Esophagus squamous epithelium (tissue), 5 donors: ENCODE measurements at regions not wholly inside any gene's neighbourhood (a gene's known extent, or its start where the extent isn't known, plus 50 kb on each side); places are given as distances from the start of the nearest gene placed in this dataset.

Experiments
- DNase-seq: peaks from one replicate; lab custom pipeline; 2025; lab: John Stamatoyannopoulos, UW
- H3K27ac ChIP-seq, 4 donors: fragments of 200-600 bp; sonication (generic); one replicate each; pipeline ENCODE4 v1.5.1; 2016 to 2019; ENCODE audit warnings: mild to moderate bottlenecking in 1 of 4
- H3K27me3 ChIP-seq, 4 donors: fragments of 200-600 bp; sonication (generic); 1 replicate in 3 of 4; 2 replicates in 1 of 4; pipeline versions ENCODE4 v1.5.1 to v1.6.0; 2017 to 2021; ENCODE audit warnings: antibody characterized with exemption in 1 of 4
- H3K36me3 ChIP-seq, 3 donors: fragments of 200-600 bp; sonication (generic); one replicate each; pipeline ENCODE4 v1.5.1; 2016 to 2019
- H3K4me1 ChIP-seq, 3 donors: fragments of 200-600 bp; sonication (generic); one replicate each; pipeline ENCODE4 v1.5.1; 2017 to 2019
- H3K4me3 ChIP-seq, 4 donors: fragments of 200-600 bp; sonication (generic); 1 replicate in 3 of 4; 2 replicates in 1 of 4; pipeline ENCODE4 v1.5.1; 2016 to 2019; ENCODE audit warnings: mild to moderate bottlenecking in 2 of 4, moderate library complexity in 1 of 4
- H3K9me3 ChIP-seq, 3 donors: fragments of 200-600 bp; sonication (generic); one replicate each; pipeline ENCODE4 v1.5.1; 2016 to 2019
- POLR2A ChIP-seq, 4 donors: fragments of 450-650 bp; IDR thresholded peaks; one replicate each; pipeline ENCODE4 v1.6.1; 2017; ENCODE audit warnings: antibody characterized with exemption in 4 of 4, mild to moderate bottlenecking in 4 of 4, moderate library complexity in 3 of 4
- WGBS, 2 donors: methylation state at CpG; one replicate each; pipeline ENCODE4 v1.1.5; 2018; 5-methylcytosine and 5-hydroxymethylcytosine counted together
- intact Hi-C: fragments of 100-400 bp; cut with DNase I; formaldehyde crosslinking; loops from one replicate; pipeline ENCODE4 v1.15.0; 2022
- TF ChIP-seq, protein P1 (sequence below), 6 experiments: fragments of 450-650 bp in 4 of 6; fragments of 200-600 bp in 2 of 6; sonication (generic) in 2 of 6; IDR thresholded peaks; one replicate each; pipeline ENCODE4 v1.5.1; 2016 to 2019; ENCODE audit warnings: antibody characterized with exemption in 6 of 6, mild to moderate bottlenecking in 4 of 6, moderate library complexity in 4 of 6
- donor health status: DM: yes; HTN: yes; CAD: no.

DNA sequence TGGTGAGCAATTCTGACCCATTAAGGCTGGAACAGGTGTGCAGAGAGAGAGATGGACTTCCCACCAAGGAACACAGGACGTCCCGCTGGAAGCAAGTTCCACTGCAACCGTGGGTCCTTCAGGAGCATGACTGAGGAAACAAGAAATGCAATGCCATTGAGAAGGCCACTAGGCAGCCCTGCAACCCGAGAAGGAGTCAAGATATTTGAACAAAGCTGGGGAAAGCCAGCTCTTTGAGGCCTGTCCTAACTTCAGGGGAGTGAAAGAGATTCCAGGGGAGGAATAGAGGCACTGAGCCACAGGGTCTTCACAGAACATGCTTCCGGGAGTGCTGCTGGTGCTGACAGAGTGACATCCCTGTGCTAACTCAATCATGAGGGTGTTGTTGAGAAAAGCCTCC, 153.8 kb upstream of the ZNF236 start:
- Histone ChIP-seq H3K27me3 (no peaks in the 10 kb centered on the region), H3K9me3 (no peaks in the 10 kb centered on the region), H3K4me1 (no peaks in the 10 kb centered on the region), H3K4me3 (no peak overlapping the region), H3K36me3 (no peaks in the 10 kb centered on the region), H3K27ac (no peak overlapping the region)
- no peak for DNase-seq
- WGBS, 2 donors, result 68 to 69% methylated on average over 2 to 3 of the region's 5 CpGs
- TF ChIP-seq, protein P1, sequence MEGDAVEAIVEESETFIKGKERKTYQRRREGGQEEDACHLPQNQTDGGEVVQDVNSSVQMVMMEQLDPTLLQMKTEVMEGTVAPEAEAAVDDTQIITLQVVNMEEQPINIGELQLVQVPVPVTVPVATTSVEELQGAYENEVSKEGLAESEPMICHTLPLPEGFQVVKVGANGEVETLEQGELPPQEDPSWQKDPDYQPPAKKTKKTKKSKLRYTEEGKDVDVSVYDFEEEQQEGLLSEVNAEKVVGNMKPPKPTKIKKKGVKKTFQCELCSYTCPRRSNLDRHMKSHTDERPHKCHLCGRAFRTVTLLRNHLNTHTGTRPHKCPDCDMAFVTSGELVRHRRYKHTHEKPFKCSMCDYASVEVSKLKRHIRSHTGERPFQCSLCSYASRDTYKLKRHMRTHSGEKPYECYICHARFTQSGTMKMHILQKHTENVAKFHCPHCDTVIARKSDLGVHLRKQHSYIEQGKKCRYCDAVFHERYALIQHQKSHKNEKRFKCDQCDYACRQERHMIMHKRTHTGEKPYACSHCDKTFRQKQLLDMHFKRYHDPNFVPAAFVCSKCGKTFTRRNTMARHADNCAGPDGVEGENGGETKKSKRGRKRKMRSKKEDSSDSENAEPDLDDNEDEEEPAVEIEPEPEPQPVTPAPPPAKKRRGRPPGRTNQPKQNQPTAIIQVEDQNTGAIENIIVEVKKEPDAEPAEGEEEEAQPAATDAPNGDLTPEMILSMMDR (IDR thresholded peaks at IDR 0.05), result no peak
- TF ChIP-seq POLR2A (IDR thresholded peaks at IDR 0.05), result no peak
- intact Hi-C loops, result no loop called here

DNA sequence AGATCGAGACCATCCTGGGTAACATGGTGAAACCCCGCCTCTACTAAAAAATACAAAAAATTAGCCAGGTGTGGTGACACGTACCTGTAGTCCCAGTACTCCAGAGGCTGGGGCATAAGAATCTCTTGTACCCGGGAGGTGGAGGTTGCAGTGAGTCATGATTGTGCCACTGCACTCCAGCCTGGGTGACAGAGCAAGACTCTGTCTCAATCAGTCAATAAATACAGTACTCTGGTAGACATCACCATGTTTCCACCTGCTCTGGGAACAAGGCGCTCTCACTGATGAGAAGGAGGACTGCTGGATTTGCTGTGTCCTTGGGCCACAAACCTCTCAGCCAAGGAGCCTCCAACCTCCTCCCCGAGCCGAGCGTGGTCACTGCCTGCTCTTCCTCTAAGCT, 154.2 kb upstream of the ZNF236 start:
- TF ChIP-seq, protein P1 (IDR thresholded peaks at IDR 0.05), result no peak
- TF ChIP-seq POLR2A (IDR thresholded peaks at IDR 0.05), result no peak
- H3K4me1 ChIP-seq, result no peaks in the 10 kb centered on the region
- no peak for DNase-seq
- no peaks in the 10 kb centered on the region for H3K9me3 ChIP-seq
- no peak overlapping the region for H3K27ac ChIP-seq
- no peaks in the 10 kb centered on the region for H3K27me3 ChIP-seq
- intact Hi-C loops, result no loop called here
- H3K36me3 ChIP-seq, result no peaks in the 10 kb centered on the region
- WGBS, 2 donors, result 91 to 94% methylated on average over 5 to 6 of the region's 8 CpGs
- no peak overlapping the region for H3K4me3 ChIP-seq

DNA sequence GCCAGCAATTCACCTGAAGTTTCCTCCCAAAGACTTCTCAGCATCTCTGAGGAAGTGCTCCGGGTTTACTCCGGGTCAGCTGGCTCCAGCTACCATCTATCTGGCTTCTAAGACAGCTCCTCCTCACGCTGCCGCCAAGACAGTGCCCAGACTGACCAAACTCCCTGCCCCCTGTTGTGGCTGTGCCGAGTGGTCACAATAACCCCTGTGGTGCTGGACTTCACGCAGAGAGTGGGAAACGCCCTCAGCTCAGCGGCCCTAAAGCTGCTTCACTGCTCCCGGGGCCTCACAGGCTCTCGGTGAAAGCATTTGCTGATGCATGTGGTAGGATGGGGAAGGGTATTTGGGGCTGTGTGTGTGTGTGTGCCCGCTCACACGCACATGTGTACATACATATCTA, 154.8 kb upstream of the ZNF236 start:
- no peaks in the 10 kb centered on the region for H3K36me3 ChIP-seq
- no peaks in the 10 kb centered on the region for H3K27me3 ChIP-seq
- intact Hi-C loops, result no loop called here
- no peaks in the 10 kb centered on the region for H3K4me1 ChIP-seq
- H3K27ac ChIP-seq, result no peak overlapping the region
- H3K9me3 ChIP-seq, result no peaks in the 10 kb centered on the region
- H3K4me3 ChIP-seq, result no peak overlapping the region
- WGBS, 2 donors, result 78 to 90% methylated on average over 2 to 9 of the region's 12 CpGs
- TF ChIP-seq, protein P1 (IDR thresholded peaks at IDR 0.05), result no peak
- TF ChIP-seq POLR2A (IDR thresholded peaks at IDR 0.05), result no peak
- no peak for DNase-seq

DNA sequence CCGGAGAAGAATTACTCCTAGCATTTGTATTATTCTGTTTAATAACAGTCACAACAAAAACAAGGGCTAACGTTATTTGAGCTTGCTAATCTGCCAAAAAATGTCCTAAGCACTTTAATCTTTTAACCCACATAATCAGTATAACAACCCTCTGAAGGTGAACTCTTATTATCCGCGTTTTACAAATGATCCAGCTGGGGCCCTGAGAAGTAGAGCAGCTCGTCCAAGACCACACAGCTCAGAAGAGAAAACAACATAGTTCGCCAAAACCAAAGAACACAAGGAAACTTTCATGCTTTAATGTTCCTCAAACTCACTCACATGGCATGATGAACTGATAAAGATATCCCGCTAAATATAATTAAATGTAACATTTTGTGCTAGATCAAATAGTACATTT, 159.7 kb upstream of the ZNF236 start:
- H3K9me3 ChIP-seq, result no peaks in the 10 kb centered on the region
- H3K27ac ChIP-seq, result no peak overlapping the region
- no peak overlapping the region for H3K4me3 ChIP-seq
- H3K4me1 ChIP-seq, result no peaks in the 10 kb centered on the region
- no peaks in the 10 kb centered on the region for H3K27me3 ChIP-seq
- TF ChIP-seq, protein P1 (IDR thresholded peaks at IDR 0.05), result no peak
- no peak for TF ChIP-seq POLR2A (IDR thresholded peaks at IDR 0.05)
- no peaks in the 10 kb centered on the region for H3K36me3 ChIP-seq
- WGBS, 2 donors, result 48 to 53% methylated on average over 7 of the region's 7 CpGs
- intact Hi-C loops, result no loop called here
- no peak for DNase-seq

DNA sequence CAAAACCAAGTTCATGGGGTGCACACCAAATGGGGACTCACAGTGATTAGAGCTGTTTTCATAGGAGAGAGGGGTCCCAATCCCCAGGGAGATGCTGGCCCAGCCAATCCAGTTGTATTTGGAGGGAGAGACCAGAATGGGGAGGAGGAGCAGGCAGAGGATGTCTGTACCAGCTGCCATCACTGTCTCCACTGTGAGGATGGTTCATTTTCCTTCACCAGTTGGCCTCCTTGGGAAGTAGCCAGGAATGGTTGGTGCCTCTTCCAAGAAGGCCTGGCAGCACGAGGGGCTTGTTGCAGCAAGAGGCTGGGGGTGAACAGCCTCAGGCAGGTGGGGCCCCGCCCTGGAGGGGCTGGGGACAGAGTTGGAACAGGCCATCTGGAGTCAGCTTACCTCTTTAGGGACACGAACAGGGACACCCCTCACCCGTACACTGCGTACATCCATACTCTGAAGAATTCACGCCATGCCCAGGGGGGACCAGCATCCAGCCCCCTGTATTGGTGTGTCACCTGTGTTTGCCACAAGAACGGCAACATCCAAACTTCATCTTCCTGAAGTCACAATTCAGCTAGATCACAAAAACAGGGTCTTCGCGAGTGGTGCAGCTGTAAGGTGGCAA, 161.7 kb upstream of the ZNF236 start:
- intact Hi-C loops, result no loop called here
- 60 to 69% methylated on average over 4 to 7 of the region's 9 CpGs for WGBS, 2 donors
- no peak for DNase-seq

More for the DNA sequence above, 161.7 kb upstream of the ZNF236 start:
- Histone ChIP-seq H3K27me3 (peaks cover 0 to 7% (median 0%) of the 10 kb centered on the region in 4 donors), H3K36me3 (no peaks in the 10 kb centered on the region), H3K9me3 (no peaks in the 10 kb centered on the region), H3K4me1 (no peaks in the 10 kb centered on the region), H3K4me3 (no peak overlapping the region), H3K27ac (no peak overlapping the region)
- TF ChIP-seq, protein P1 (IDR thresholded peaks at IDR 0.05), result no peak
- no peak for TF ChIP-seq POLR2A (IDR thresholded peaks at IDR 0.05)
